T47D (cell line): ENCODE measurements at regions not wholly inside any gene's neighbourhood (a gene's known extent, or its start where the extent isn't known, plus 50 kb on each side); places are given as distances from the start of the nearest gene placed in this dataset.

ENCODE experiments used
- DNase-seq, 2 experiments: peaks; one replicate each; pipeline versions ENCODE4 v3.0.0 to v3.0.0-alpha.2; 2011 to 2012; ENCODE audit warnings: low read depth in 1 of 2, low spot score in 1 of 2
- JUND ChIP-seq: IDR thresholded peaks from 2 replicates; pipeline ENCODE4 v1.6.1; 2012; ENCODE audit warnings: low read depth
- in situ Hi-C: cut with HindIII; loops from 2 replicates; pipeline ENCODE4 v1.10.0; 2016; ENCODE audit warnings: low sequenced_read_pairs, low pct_unique_long_range_greater_than_20kb

GRCh38 chr2:216923706-216924105 is 63.8 kb upstream of the TNP1 start:
- no peak for TF ChIP-seq JUND
- in situ Hi-C loops, result no loop called here
- no peak for DNase-seq

- DNase-seq, result no peak
- in situ Hi-C loops, result no loop called here
- no peak for TF ChIP-seq JUND
Observed at GRCh38 chr2:216922175-216922780, 62.4 kb upstream of the TNP1 start.

- TF ChIP-seq JUND, result no peak
- in situ Hi-C loops, result no loop called here
- no peak for DNase-seq
Observed at GRCh38 chr2:216920937-216921456, 61.1 kb upstream of the TNP1 start.

- no peak for DNase-seq
- no peak for TF ChIP-seq JUND
- in situ Hi-C loops, result no loop called here
Observed at GRCh38 chr2:216920143-216920876, 60.4 kb upstream of the TNP1 start.

- no peak for TF ChIP-seq JUND
- DNase-seq, result no peak
- in situ Hi-C loops, result no loop called here
Observed at GRCh38 chr2:216918088-216918680, 58.3 kb upstream of the TNP1 start.

- no peak for TF ChIP-seq JUND
- in situ Hi-C loops, result no loop called here
- no peak for DNase-seq
Observed at GRCh38 chr2:216916956-216917650, 57.2 kb upstream of the TNP1 start.

- DNase-seq, result no peak
- TF ChIP-seq JUND, result no peak
- in situ Hi-C loops, result no loop called here
Observed at GRCh38 chr2:216915557-216916150, 55.8 kb upstream of the TNP1 start.

GRCh38 chr2:216914491-216914890 is 54.6 kb upstream of the TNP1 start:
- no peak for DNase-seq
- in situ Hi-C loops, result no loop called here
- no peak for TF ChIP-seq JUND

- DNase-seq, result no peak
Observed at GRCh38 chr2:216911886-216912285, 52.0 kb upstream of the TNP1 start.

GRCh38 chr2:216911008-216911407 is 51.1 kb upstream of the TNP1 start:
- no peak for TF ChIP-seq JUND
- DNase-seq, result no peak
- in situ Hi-C loops, result no loop called here

More at GRCh38 chr2:216911886-216912285, 52.0 kb upstream of the TNP1 start:
- in situ Hi-C loops, result no loop called here
- no peak for TF ChIP-seq JUND

- in situ Hi-C loops, result no loop called here
- no peak for DNase-seq
- TF ChIP-seq JUND, result no peak
Observed at GRCh38 chr2:216909541-216910210, 49.8 kb upstream of the TNP1 start.
